ENCODE measurements at regions not wholly inside any gene's neighbourhood (a gene's known extent, or its start where the extent isn't known, plus 50 kb on each side); places are given as distances from the start of the nearest gene placed in this dataset.

DNA sequence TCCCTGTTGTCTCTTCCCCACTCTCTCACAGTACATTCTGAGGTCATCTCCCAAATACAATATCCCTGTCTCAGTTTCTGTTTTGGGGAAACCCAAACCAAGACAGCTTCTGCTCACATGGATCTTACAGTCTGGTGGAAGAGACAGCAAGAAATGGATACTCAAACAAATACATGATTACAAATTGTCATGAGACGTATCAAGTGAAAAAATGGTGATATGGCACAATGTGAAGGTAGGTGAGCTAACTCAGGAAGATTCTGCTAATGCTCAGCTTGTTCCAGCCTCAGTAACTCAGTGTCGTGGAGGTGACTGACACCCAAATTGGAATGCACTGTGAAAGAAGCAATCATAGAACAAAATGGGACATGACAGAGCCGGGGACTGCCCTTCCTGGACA is 68.3 kb downstream of the CHST1 start:
- H3K36me3 Mint-ChIP-seq (ENCODE audit: low read depth) = no peaks in the 10 kb centered on the region
- peaks cover 28% of the 10 kb centered on the region for H3K27me3 Mint-ChIP-seq
- no peaks in the 10 kb centered on the region for H3K4me1 Mint-ChIP-seq (ENCODE audit: low read depth)
- no peaks in the 10 kb centered on the region for H3K9me3 Mint-ChIP-seq
- no peak overlapping the region for H3K27ac Mint-ChIP-seq
- no peak overlapping the region for H3K4me3 Mint-ChIP-seq
- DNase-seq = no peak

DNA sequence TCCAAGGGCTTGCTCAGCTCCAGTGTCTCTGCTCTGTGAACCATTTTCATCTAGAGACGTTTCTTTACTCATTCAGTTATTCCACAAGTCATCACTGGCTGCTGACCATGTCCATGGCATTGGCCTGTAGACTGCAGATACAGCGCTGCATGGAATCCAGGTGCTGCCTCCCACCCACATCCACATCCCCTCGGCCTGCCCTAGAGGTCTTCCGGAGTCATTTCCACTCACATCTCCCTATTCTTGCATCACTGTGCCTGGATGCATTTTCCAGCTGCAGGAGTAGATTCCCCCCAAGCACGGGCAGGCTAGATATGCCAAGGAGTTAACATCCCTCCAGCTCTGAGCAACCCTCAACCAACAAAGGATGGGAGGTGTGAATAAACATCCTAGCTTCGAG is 68.9 kb downstream of the CHST1 start:
- no peaks in the 10 kb centered on the region for H3K4me1 Mint-ChIP-seq (ENCODE audit: low read depth)

DNA sequence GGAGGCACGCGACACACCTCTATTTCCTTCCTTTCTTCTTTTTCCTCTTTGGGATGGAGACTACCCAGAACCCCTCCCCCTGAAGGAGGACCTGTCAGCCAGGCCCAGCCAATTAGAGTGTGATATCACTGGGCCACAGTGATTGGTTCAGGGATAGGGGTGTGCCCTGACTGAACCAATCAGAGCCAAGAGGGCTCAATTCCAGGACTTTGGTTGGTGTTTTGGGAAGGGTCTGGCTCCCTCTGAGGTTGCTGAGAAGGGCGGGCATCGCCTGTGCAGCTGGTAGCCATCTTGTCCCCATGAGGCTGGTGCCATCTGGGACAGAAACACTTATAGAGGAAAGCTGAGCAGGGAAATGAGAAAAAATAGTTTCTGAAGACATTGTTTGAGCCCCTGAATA is 71.4 kb downstream of the CHST1 start:
- no peaks in the 10 kb centered on the region for H3K9me3 Mint-ChIP-seq
- H3K27ac Mint-ChIP-seq = no peak overlapping the region
- peaks cover 21% of the 10 kb centered on the region for H3K27me3 Mint-ChIP-seq
- no peaks in the 10 kb centered on the region for H3K36me3 Mint-ChIP-seq (ENCODE audit: low read depth)
- no peak for DNase-seq
- H3K4me1 Mint-ChIP-seq (ENCODE audit: low read depth) = no peaks in the 10 kb centered on the region
- no peak overlapping the region for H3K4me3 Mint-ChIP-seq

More for the DNA sequence above, 68.9 kb downstream of the CHST1 start:
- Mint-ChIP-seq H3K27ac (no peak overlapping the region), H3K27me3 (peaks cover 26% of the 10 kb centered on the region), H3K9me3 (no peaks in the 10 kb centered on the region), H3K36me3 (ENCODE audit: low read depth) (no peaks in the 10 kb centered on the region), H3K4me3 (no peak overlapping the region)
- no peak for DNase-seq

DNA sequence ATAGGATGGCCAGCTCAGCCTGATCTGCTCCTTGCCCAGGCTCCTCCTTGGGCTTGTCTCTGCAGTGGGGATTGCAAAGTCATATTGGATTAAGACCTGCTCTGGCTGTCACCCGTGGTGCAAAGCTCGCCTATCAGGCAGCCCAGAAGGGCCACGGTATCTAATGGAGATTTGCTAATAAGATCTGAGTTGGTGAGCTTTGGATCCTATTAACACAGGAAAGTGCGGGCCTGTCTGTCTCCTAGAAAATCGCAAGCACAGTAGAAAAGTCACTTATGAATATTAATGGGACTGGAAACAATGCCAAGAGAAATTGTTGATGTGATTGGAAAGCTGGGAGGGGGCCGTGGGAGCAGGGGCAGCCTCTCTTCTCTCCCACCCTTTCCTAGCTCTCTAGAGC is 72.8 kb downstream of the CHST1 start:
- no peaks in the 10 kb centered on the region for H3K36me3 Mint-ChIP-seq (ENCODE audit: low read depth)
- H3K4me3 Mint-ChIP-seq = no peak overlapping the region

DNA sequence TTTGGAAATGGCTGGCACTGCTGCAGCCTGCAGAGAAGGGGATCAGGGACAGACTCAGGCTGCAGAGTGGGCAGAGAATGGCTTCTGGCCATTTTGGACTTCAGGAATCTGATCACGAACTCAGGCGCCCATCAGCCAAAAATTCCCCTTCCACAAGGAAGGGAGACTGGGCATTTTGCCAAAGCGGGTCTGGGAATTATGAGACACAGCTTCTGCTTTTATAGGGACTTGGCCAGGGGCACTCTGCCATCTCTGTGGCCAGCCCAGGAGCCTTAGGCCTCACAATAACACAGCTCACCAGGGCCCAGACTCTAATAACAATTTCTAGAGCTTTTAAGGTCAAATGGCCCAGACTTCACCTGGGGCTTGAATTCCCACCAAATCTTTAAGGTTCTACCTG is 74.7 kb downstream of the CHST1 start:
- Mint-ChIP-seq H3K27ac (no peak overlapping the region), H3K4me1 (ENCODE audit: low read depth) (no peaks in the 10 kb centered on the region), H3K27me3 (peaks cover 19% of the 10 kb centered on the region), H3K4me3 (no peak overlapping the region), H3K36me3 (ENCODE audit: low read depth) (no peaks in the 10 kb centered on the region), H3K9me3 (no peaks in the 10 kb centered on the region)
- DNase-seq = no peak

More for the DNA sequence above, 72.8 kb downstream of the CHST1 start:
- H3K9me3 Mint-ChIP-seq = no peaks in the 10 kb centered on the region
- H3K4me1 Mint-ChIP-seq (ENCODE audit: low read depth) = no peaks in the 10 kb centered on the region
- H3K27me3 Mint-ChIP-seq = peaks cover 17% of the 10 kb centered on the region
- H3K27ac Mint-ChIP-seq = no peak overlapping the region
- no peak for DNase-seq

DNA sequence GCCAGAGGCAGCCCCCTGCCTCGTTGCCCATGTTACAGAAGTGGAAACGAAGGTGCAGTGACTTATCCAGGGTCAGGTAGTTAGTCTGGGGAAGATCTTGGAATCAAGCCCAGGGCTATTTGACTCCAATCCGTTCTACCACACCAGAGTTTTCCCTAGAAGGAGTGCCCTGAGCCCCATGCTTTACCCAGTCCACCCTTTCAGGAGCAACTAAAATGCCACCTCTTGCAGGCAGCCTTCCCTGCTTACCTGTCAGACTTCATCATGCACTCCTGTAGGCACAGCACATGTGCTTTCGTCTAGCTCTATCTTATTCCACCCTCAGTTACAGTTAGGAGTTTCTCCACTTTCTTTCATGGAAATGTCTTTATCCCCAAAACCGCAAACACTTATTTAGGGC is 80.2 kb downstream of the CHST1 start:
- Mint-ChIP-seq H3K4me1 (ENCODE audit: low read depth) (no peaks in the 10 kb centered on the region), H3K27me3 (peaks cover 50% of the 10 kb centered on the region), H3K27ac (no peak overlapping the region), H3K9me3 (no peaks in the 10 kb centered on the region), H3K4me3 (no peak overlapping the region), H3K36me3 (ENCODE audit: low read depth) (no peaks in the 10 kb centered on the region)
- no peak for DNase-seq

DNA sequence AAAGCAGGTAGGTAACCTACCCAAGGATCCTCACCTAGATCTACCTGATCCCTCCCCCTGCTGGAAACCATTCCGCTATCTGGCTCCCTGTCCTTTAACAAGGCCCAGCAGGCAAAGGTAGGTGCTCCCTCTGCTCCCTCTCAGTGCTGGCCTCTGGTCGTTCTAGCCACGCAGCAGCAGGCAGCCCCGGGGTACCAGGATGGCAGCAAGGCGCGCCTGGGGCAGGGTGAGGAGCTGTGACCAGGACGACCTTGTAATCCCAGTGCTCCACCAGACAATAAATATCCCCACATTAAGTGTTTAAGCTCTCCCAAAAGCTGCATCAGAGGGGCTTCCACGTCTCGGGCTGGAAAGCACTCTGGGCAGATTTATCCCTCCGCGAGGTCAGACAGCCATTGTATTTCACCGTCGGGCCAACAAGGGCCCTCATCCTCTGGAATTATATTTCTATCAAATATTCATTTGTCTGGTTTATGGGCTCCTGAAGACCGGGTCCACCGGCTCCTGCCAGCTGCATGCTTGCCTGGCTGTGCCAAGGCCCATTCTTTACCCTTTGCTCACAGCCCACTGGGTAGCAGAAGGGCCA is 81.3 kb downstream of the CHST1 start:
- H3K4me3 Mint-ChIP-seq = no peak overlapping the region
- H3K36me3 Mint-ChIP-seq (ENCODE audit: low read depth) = no peaks in the 10 kb centered on the region
- no peak overlapping the region for H3K27ac Mint-ChIP-seq
- H3K4me1 Mint-ChIP-seq (ENCODE audit: low read depth) = no peaks in the 10 kb centered on the region
- no peak for DNase-seq
- H3K9me3 Mint-ChIP-seq = no peaks in the 10 kb centered on the region
- peaks cover 57% of the 10 kb centered on the region for H3K27me3 Mint-ChIP-seq

DNA sequence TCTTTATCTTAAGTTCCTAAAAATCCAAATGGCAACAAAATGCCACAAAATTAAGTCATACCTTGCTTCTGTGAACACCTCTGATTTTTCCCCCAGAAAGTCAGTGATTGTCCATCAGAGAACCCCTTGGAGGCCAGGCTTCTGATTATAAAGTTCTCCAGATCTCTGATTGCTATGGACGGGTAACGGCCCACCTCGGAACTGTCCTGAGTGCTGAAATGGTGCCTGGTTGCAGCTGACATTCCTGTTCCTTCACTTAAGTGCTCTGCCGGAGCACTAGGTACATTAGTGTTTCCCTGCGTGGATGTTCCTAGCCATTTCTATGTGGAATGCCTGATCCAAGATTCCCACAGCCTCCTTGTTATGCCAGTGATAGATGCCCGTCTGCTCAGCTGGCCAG is 85.0 kb downstream of the CHST1 start:
- Mint-ChIP-seq H3K36me3 (ENCODE audit: low read depth) (no peaks in the 10 kb centered on the region), H3K27ac (no peak overlapping the region), H3K27me3 (peaks cover 63% of the 10 kb centered on the region), H3K9me3 (no peaks in the 10 kb centered on the region), H3K4me1 (ENCODE audit: low read depth) (no peaks in the 10 kb centered on the region), H3K4me3 (no peak overlapping the region)
- DNase-seq = no peak

DNA sequence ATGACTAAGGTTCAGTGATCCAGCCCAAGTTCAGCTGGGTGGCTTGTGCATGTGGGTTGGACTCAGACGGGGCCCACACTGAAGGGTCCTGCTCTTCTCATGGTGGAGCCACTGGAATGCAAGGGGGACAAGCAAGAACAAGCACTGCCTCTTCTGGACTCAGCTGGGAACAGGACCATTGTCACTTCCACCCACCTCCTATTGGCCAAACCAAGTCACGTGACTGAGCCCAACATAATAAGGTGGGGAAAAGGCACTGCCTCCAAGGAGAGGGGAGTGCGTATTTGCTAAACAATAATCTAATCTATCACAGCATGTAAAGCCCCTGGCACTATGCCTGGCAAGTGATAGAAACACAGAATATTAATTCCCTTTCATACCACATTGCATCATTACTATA is 87.1 kb downstream of the CHST1 start:
- no peaks in the 10 kb centered on the region for H3K4me1 Mint-ChIP-seq (ENCODE audit: low read depth)
- DNase-seq = no peak
- H3K36me3 Mint-ChIP-seq (ENCODE audit: low read depth) = no peaks in the 10 kb centered on the region
- no peak overlapping the region for H3K27ac Mint-ChIP-seq
- H3K4me3 Mint-ChIP-seq = no peak overlapping the region
- peaks cover 63% of the 10 kb centered on the region for H3K27me3 Mint-ChIP-seq
- H3K9me3 Mint-ChIP-seq = no peaks in the 10 kb centered on the region

DNA sequence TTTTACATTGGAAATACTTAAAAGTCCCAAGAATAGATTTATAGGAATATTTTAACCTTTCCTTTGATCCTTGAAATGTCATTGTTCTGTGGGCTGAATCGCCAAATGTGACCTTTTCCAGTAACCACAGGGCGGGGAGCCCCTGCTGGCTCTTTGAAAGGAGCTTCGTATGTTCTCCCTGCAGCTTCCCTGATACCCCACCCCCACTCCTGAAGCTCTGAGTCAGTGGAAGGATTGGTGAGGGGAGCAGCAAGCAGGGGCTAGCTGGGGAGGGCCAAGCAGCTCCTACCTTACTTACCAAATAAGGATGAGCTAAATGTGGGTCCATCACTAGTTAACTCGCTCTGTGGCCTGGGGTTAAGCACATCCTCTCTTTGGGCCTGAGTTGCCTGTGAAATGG is 87.7 kb downstream of the CHST1 start:
- no peaks in the 10 kb centered on the region for H3K4me1 Mint-ChIP-seq (ENCODE audit: low read depth)
- H3K4me3 Mint-ChIP-seq = no peak overlapping the region
- no peaks in the 10 kb centered on the region for H3K36me3 Mint-ChIP-seq (ENCODE audit: low read depth)
- H3K27ac Mint-ChIP-seq = no peak overlapping the region
- DNase-seq = no peak
- peaks cover 65% of the 10 kb centered on the region for H3K27me3 Mint-ChIP-seq
- no peaks in the 10 kb centered on the region for H3K9me3 Mint-ChIP-seq

DNA sequence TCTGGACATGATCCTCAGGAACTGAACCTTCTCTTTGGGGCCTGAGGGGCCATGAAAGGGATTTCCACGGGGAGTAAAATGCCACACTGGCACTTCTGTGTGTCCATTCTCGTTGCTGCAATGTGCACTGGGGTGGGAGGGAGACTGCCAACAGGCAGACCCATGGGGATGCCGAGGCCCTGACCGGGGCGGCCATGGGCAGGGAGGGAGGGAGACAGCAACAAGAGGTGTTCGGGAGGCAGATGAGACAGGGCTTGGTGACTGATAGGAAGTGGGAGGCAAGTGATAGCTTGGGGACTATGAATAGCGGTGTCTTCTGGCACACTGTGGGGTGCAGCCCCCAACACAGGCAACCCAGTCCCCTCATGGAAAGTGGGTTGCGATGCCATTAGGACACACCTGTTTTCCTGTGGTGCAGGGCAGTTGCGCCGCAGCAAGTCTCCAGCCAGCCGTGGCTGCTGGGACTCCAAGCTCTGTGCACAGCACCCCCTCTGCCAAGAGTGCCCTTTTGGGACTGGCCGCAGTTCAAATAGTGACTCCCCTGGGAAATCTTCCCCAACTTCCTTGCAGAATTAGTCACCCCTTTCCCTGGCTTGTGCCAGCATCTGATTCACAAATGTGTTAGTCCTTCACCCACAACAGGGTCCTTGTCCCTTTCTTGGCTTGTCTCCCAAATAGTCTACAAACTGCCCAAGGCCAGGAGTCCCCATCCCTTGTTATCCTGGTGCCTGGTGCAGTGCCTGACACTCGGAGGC is 88.8 kb downstream of the CHST1 start:
- Mint-ChIP-seq H3K27me3 (peaks cover 65% of the 10 kb centered on the region), H3K27ac (no peak overlapping the region), H3K9me3 (no peaks in the 10 kb centered on the region), H3K4me1 (ENCODE audit: low read depth) (no peaks in the 10 kb centered on the region), H3K36me3 (ENCODE audit: low read depth) (no peaks in the 10 kb centered on the region), H3K4me3 (no peak overlapping the region)
- no peak for DNase-seq

DNA sequence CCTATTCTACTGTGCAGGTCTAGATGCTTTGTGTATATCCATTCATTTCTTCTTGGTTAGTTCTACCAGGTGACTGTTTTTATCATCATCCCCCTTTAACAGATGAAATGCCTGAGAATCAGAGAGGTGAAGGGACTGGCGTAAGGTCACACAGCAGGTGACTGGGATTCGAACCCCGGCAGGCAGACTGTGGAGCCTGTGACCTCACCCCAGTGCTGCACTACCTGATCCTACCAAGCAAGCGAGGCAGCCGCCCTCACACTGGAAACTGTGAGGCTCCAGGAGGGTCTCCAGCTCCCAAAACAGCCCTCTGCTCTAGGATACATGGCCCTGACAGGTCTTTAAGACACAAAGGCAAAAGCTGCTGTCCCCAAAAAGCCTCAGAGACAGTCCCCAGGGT is 91.7 kb downstream of the CHST1 start:
- Mint-ChIP-seq H3K27me3 (peaks cover 41% of the 10 kb centered on the region), H3K4me1 (ENCODE audit: low read depth) (no peaks in the 10 kb centered on the region), H3K4me3 (no peak overlapping the region), H3K27ac (no peak overlapping the region), H3K9me3 (no peaks in the 10 kb centered on the region), H3K36me3 (ENCODE audit: low read depth) (no peaks in the 10 kb centered on the region)
- DNase-seq = no peak

DNA sequence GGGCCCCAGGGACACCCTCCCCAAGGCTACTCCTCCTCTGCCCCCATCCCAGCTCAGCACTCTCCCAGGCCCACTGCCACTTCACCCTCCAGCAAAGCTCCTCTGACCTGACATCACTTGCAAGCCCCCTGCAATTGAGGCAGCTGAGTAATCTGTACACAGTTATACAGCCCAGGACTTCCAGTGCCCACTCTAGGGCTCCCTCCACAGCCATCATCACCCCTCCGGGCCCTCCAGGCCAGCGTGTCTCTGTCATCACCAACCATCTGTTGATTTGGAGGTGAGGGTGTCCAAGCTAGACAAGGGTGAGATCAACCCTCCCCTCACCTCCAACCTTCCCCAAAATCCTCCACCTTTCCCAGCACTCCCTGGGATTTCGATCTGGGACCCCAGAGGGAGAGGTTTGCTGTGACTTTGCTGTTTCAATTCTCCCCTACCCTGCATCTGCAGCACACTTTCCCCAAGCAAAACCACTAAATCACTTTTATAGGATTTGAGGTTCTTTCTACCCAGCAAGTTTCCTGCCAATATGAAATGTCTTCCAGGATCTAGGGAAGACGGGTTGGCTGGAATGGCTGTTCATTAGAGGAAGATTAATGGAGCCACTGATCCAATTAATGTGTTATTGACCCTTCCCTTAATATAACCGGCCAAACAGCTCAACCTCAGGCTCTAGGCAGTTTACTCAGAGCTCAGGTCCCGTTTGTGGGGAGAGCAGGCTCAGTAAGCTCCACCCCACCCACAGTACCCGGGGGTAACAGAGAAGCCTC is 92.9 kb downstream of the CHST1 start:
- no peak for DNase-seq
- Mint-ChIP-seq H3K36me3 (ENCODE audit: low read depth) (no peaks in the 10 kb centered on the region), H3K27ac (no peak overlapping the region), H3K9me3 (no peaks in the 10 kb centered on the region), H3K4me1 (ENCODE audit: low read depth) (no peaks in the 10 kb centered on the region), H3K4me3 (no peak overlapping the region), H3K27me3 (peaks cover 37% of the 10 kb centered on the region)

DNA sequence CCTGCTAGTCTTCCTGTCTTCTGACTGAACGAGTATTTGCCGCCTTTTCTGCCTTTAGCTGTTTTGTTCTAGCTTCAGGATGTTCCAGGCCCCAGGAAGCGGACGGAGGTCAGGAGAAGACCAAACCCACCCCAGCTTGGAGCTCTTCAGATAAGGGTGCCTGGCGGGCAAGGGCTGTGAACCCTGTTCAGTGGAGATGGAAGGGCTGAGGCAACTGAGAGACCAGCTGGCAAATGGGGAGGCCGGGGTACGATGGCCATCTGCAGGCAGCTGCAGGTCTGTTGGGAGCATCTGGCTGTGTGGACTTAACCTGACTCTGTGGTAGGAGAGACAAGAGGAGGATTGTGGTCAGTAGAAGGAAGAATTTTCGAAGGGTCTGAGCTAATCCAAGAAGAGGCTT is 95.6 kb downstream of the CHST1 start:
- no peak for DNase-seq
- Mint-ChIP-seq H3K9me3 (no peaks in the 10 kb centered on the region), H3K4me1 (ENCODE audit: low read depth) (no peaks in the 10 kb centered on the region), H3K36me3 (ENCODE audit: low read depth) (no peaks in the 10 kb centered on the region), H3K27me3 (peaks cover 24% of the 10 kb centered on the region), H3K27ac (no peak overlapping the region), H3K4me3 (no peak overlapping the region)

DNA sequence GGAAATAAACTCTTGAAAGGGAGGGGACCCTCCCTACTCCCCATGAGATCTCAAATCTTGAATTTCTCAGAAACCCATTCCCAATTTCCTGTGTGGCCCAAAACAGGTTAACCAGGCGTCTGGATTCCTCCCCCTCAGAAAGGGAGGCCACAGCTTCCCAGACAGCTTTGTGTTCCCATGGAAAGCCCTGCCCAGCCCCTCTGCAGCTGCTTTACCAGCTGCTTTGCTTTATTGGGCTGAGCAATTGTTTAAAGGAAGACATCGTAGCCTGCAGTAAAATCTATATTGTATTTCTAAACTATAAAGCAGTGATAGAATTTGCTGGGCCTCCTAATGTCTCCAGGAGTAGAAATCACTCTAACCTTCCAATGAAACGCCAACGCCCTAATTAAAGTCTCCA is 97.4 kb downstream of the CHST1 start:
- Mint-ChIP-seq H3K27ac (no peak overlapping the region), H3K27me3 (peaks cover 19% of the 10 kb centered on the region), H3K36me3 (ENCODE audit: low read depth) (no peaks in the 10 kb centered on the region), H3K4me3 (no peak overlapping the region), H3K9me3 (no peaks in the 10 kb centered on the region), H3K4me1 (ENCODE audit: low read depth) (no peaks in the 10 kb centered on the region)
- DNase-seq = no peak

Measured in activated T-cell treated with anti-CD3 and anti-CD28 coated beads, Interleukin-2, amount 50 U/mL, for 24 hours (primary cell).